Adrenal gland (tissue), 5 donors: ENCODE measurements at regions not wholly inside any gene's neighbourhood (a gene's known extent, or its start where the extent isn't known, plus 50 kb on each side); places are given as distances from the start of the nearest gene placed in this dataset.

Experiments used
- CTCF ChIP-seq, 6 experiments: fragments of 450-650 bp in 4 of 6; fragments of 200-600 bp in 2 of 6; sonication (generic) in 1 of 6; IDR thresholded peaks; 1 replicate in 5 of 6; 2 replicates in 1 of 6; pipeline versions ENCODE4 v1.5.1 to v1.8.0; 2016 to 2021; ENCODE audit warnings: antibody characterized with exemption in 6 of 6, mild to moderate bottlenecking in 2 of 6, moderate library complexity in 1 of 6
- POLR2A ChIP-seq, 2 donors: fragments of 450-650 bp; IDR thresholded peaks; one replicate each; pipeline ENCODE4 v1.6.1; 2017; ENCODE audit warnings: antibody characterized with exemption in 2 of 2, mild to moderate bottlenecking in 2 of 2, moderate library complexity in 1 of 2
- donor health status: DM: no; HTN: no; CAD: no.

- TF ChIP-seq CTCF (IDR thresholded peaks at IDR 0.05) (no peak), POLR2A (IDR thresholded peaks at IDR 0.05) (no peak)
These were observed 243.6 kb downstream of the SIPA1L2 start for GRCh38 chr1:232386294-232386693.
